H9 (cell line): ENCODE measurements at regions not wholly inside any gene's neighbourhood (a gene's known extent, or its start where the extent isn't known, plus 50 kb on each side); places are given as distances from the start of the nearest gene placed in this dataset.

Experiments
- DNase-seq: peaks from one replicate; pipeline ENCODE4 v3.0.0-alpha.2; 2017
- H2AFZ ChIP-seq: one replicate; pipeline ENCODE4 v1.6.1; 2013; ENCODE audit warnings: mild to moderate bottlenecking, low read length, control low read depth, moderate library complexity
- H2AK5ac ChIP-seq: 2 replicates; pipeline ENCODE4 v1.6.1; 2013; ENCODE audit warnings: low read length, control low read depth, mixed read lengths; ENCODE audit not compliant: insufficient read length
- H2BK120ac ChIP-seq: one replicate; pipeline ENCODE4 v1.6.1; 2013; ENCODE audit warnings: low read depth, mild to moderate bottlenecking, low read length, control low read depth, inconsistent platforms; ENCODE audit not compliant: poor library complexity, severe bottlenecking
- H2BK12ac ChIP-seq: 2 replicates; pipeline ENCODE4 v1.6.1; 2013; ENCODE audit warnings: low read length, control low read depth, mixed read lengths, low read depth; ENCODE audit not compliant: insufficient read length
- H2BK15ac ChIP-seq: 2 replicates; pipeline ENCODE4 v1.6.1; 2013; ENCODE audit warnings: low read depth, low read length, control low read depth
- H2BK20ac ChIP-seq: one replicate; pipeline ENCODE4 v1.6.1; 2013; ENCODE audit warnings: low read depth, mild to moderate bottlenecking, low read length, control low read depth, inconsistent platforms; ENCODE audit not compliant: poor library complexity, severe bottlenecking
- H2BK5ac ChIP-seq: 2 replicates; pipeline ENCODE4 v1.6.1; 2013; ENCODE audit warnings: low read length, control low read depth, mixed read lengths; ENCODE audit not compliant: insufficient read length
- H3K14ac ChIP-seq: 2 replicates; pipeline ENCODE4 v1.6.1; 2013; ENCODE audit warnings: low read length, control low read depth; ENCODE audit not compliant: insufficient read depth
- H3K18ac ChIP-seq: 2 replicates; pipeline ENCODE4 v1.6.1; 2013; ENCODE audit warnings: low read depth, mild to moderate bottlenecking, mixed read lengths, low read length, control low read depth; ENCODE audit not compliant: insufficient read length
- H3K23ac ChIP-seq: 2 replicates; pipeline ENCODE4 v1.6.1; 2013; ENCODE audit warnings: low read length, control low read depth, mixed read lengths, low read depth; ENCODE audit not compliant: insufficient read length
- H3K23me2 ChIP-seq: 2 replicates; pipeline ENCODE4 v1.6.1; 2013; ENCODE audit warnings: low read depth, mild to moderate bottlenecking, mixed read lengths, low read length, control low read depth; ENCODE audit not compliant: insufficient read length, poor library complexity, severe bottlenecking
- H3K27ac ChIP-seq: 2 replicates; pipeline ENCODE4 v1.5.1; 2013; ENCODE audit warnings: low read length, control low read depth, mixed read lengths, low read depth; ENCODE audit not compliant: insufficient read length
- H3K27me3 ChIP-seq: 2 replicates; pipeline ENCODE4 v1.6.1; 2013; ENCODE audit warnings: low read length, control low read depth, inconsistent platforms; ENCODE audit not compliant: insufficient read depth
- H3K4ac ChIP-seq: 2 replicates; pipeline ENCODE4 v1.6.1; 2013; ENCODE audit warnings: low read depth, mild to moderate bottlenecking, control low read depth, inconsistent platforms, low read length, moderate library complexity
- H3K4me1 ChIP-seq: 2 replicates; pipeline ENCODE4 v1.6.1; 2013; ENCODE audit warnings: low read length, control low read depth, inconsistent platforms; ENCODE audit not compliant: insufficient read depth
- H3K4me2 ChIP-seq: 2 replicates; pipeline ENCODE4 v1.6.1; 2013; ENCODE audit warnings: low read length, control low read depth, mixed read lengths; ENCODE audit not compliant: insufficient read length, insufficient read depth
- H3K56ac ChIP-seq: 2 replicates; pipeline ENCODE4 v1.6.1; 2013; ENCODE audit warnings: low read depth, mild to moderate bottlenecking, mixed read lengths, low read length, control low read depth; ENCODE audit not compliant: insufficient read length
- H3K79me1 ChIP-seq: 2 replicates; pipeline ENCODE4 v1.6.1; 2013; ENCODE audit warnings: low read depth, mild to moderate bottlenecking, moderate library complexity, low read length, control low read depth, inconsistent platforms; ENCODE audit not compliant: insufficient read depth, poor library complexity, severe bottlenecking
- H3K79me2 ChIP-seq: 2 replicates; pipeline ENCODE4 v1.6.1; 2013; ENCODE audit warnings: low read length, control low read depth, inconsistent platforms; ENCODE audit not compliant: insufficient read depth
- H3K9ac ChIP-seq: 2 replicates; pipeline ENCODE4 v1.6.1; 2013; ENCODE audit warnings: low read length, control low read depth, mixed read lengths; ENCODE audit not compliant: insufficient read length; ENCODE audit errors: extremely low read depth
- H3K9me3 ChIP-seq: one replicate; pipeline ENCODE4 v1.6.1; 2013; ENCODE audit warnings: low read depth, low read length, inconsistent platforms; ENCODE audit not compliant: control insufficient read depth
- H3T11ph ChIP-seq: one replicate; pipeline ENCODE4 v1.6.1; 2013; ENCODE audit warnings: mild to moderate bottlenecking, low read length, control low read depth, inconsistent platforms
- H4K20me1 ChIP-seq: one replicate; pipeline ENCODE4 v1.6.1; 2013; ENCODE audit not compliant: control insufficient read depth, insufficient read length, insufficient read depth
- H4K5ac ChIP-seq: 2 replicates; pipeline ENCODE4 v1.6.1; 2013; ENCODE audit warnings: low read depth, mild to moderate bottlenecking, mixed read lengths, low read length, control low read depth; ENCODE audit not compliant: insufficient read length
- H4K8ac ChIP-seq: replicated peaks from 2 replicates; pipeline ENCODE4 v1.6.1; 2013; ENCODE audit warnings: low read length, control low read depth, mixed read lengths, low read depth; ENCODE audit not compliant: insufficient read length
- H4K91ac ChIP-seq: 2 replicates; pipeline ENCODE4 v1.6.1; 2013; ENCODE audit warnings: low read depth, mild to moderate bottlenecking, moderate library complexity, mixed read lengths, low read length, control low read depth; ENCODE audit not compliant: insufficient read length
- H3K27ac Mint-ChIP-seq, 3 experiments: 2 replicates in 2 of 3; 3 replicates in 1 of 3; pipeline ENCODE4 v1.8.0; 2020 to 2021; ENCODE audit warnings: mixed read lengths in 3 of 3, mild to moderate bottlenecking in 1 of 3, moderate library complexity in 1 of 3
- H3K27me3 Mint-ChIP-seq: 2 replicates; pipeline ENCODE4 v1.8.0; 2021; ENCODE audit warnings: low read depth, mild to moderate bottlenecking, moderate library complexity, mixed read lengths
- H3K36me3 Mint-ChIP-seq, 3 experiments: 2 replicates in 2 of 3; 3 replicates in 1 of 3; pipeline ENCODE4 v1.8.0; 2020 to 2021; ENCODE audit warnings: low read depth in 3 of 3, mixed read lengths in 3 of 3; ENCODE audit not compliant: insufficient read depth in 1 of 3
- H3K4me1 Mint-ChIP-seq, 2 experiments: 2 replicates each; pipeline ENCODE4 v1.8.0; 2020; ENCODE audit warnings: mixed read lengths in 2 of 2
- H3K4me3 Mint-ChIP-seq, 2 experiments: 2 replicates in 1 of 2; 3 replicates in 1 of 2; pipeline ENCODE4 v1.8.0; 2020 to 2021; ENCODE audit warnings: mild to moderate bottlenecking in 2 of 2, mixed read lengths in 2 of 2, moderate library complexity in 1 of 2
- H3K9me3 Mint-ChIP-seq, 2 experiments: 2 replicates in 1 of 2; 3 replicates in 1 of 2; pipeline ENCODE4 v1.8.0; 2020; ENCODE audit warnings: mild to moderate bottlenecking in 2 of 2, mixed read lengths in 2 of 2, moderate library complexity in 1 of 2
- CTCF ChIP-seq: fragments of 200-600 bp; sonication (generic); conservative IDR thresholded peaks from 3 replicates; pipeline ENCODE4 v1.8.0; 2021; ENCODE audit warnings: antibody characterized with exemption, mild to moderate bottlenecking
- WGBS: extraction: QIAGEN DNeasy Blood & Tissue Kit; methylation state at CpG from one replicate; pipeline ENCODE4 v1.1.7; 2013; ENCODE audit warnings: missing lambda C conversion rate, low lambda C conversion rate, mixed read lengths; ENCODE audit not compliant: insufficient read length; ENCODE audit errors: extremely low coverage; 5-methylcytosine and 5-hydroxymethylcytosine counted together

- H3K79me2 ChIP-seq, result no peaks in the 10 kb centered on the region
- no peak overlapping the region for H3K18ac ChIP-seq
- H2BK12ac ChIP-seq, result no peak overlapping the region
- H3K56ac ChIP-seq, result no peak overlapping the region
- no peak overlapping the region for H4K8ac ChIP-seq
- no peak overlapping the region for H3K4ac ChIP-seq
- no peak overlapping the region for H3K27ac ChIP-seq
- no peak overlapping the region for H2BK5ac ChIP-seq
- Mint-ChIP-seq H3K9me3 (no peaks in the 10 kb centered on the region), H3K4me3 (no peak overlapping the region), H3K4me1 (peaks cover 10 to 12% of the 10 kb centered on the region in 2 experiments), H3K27me3 (peaks cover 19% of the 10 kb centered on the region), H3K36me3 (no peaks in the 10 kb centered on the region), H3K27ac (no peak overlapping the region)
- no peaks in the 10 kb centered on the region for H3K23me2 ChIP-seq
- no peak overlapping the region for H2AK5ac ChIP-seq
- H3K4me2 ChIP-seq, result no peak overlapping the region
- no peaks in the 10 kb centered on the region for H4K20me1 ChIP-seq
- no peaks in the 10 kb centered on the region for H3K9me3 ChIP-seq
- H2AFZ ChIP-seq, result no peak overlapping the region
- TF ChIP-seq CTCF, result no peak
- H3T11ph ChIP-seq, result no peak overlapping the region
- no peaks in the 10 kb centered on the region for H3K4me1 ChIP-seq
- DNase-seq, result no peak
- H2BK20ac ChIP-seq, result no peak overlapping the region
- H4K5ac ChIP-seq, result no peak overlapping the region
- no peak overlapping the region for H2BK120ac ChIP-seq
- no peak overlapping the region for H3K23ac ChIP-seq
- no peak overlapping the region for H3K9ac ChIP-seq
- no peak overlapping the region for H2BK15ac ChIP-seq
- no peak overlapping the region for H4K91ac ChIP-seq
- no peaks in the 10 kb centered on the region for H3K27me3 ChIP-seq
- no CpG with 5 or more reads among the region's 8 CpGs for WGBS
- no peak overlapping the region for H3K14ac ChIP-seq
- H3K79me1 ChIP-seq, result no peaks in the 10 kb centered on the region
These were observed 54.1 kb upstream of the GRIP2 start for GRCh38 chr3:14594234-14594633.
